Mesendoderm (in vitro differentiated cells): ENCODE measurements at regions not wholly inside any gene's neighbourhood (a gene's known extent, or its start where the extent isn't known, plus 50 kb on each side); places are given as distances from the start of the nearest gene placed in this dataset.
A peak's percentile ranks its signal among the peaks of the same experiment; 100 is the strongest.

Source experiments
- DNase-seq: peaks from one replicate; pipeline ENCODE4 v3.0.0; 2013
- H2AK5ac ChIP-seq: 2 replicates; pipeline ENCODE4 v1.6.1; 2013; ENCODE audit warnings: low read length, inconsistent platforms
- H2BK120ac ChIP-seq: 2 replicates; pipeline ENCODE4 v1.6.1; 2013; ENCODE audit warnings: low read depth, mild to moderate bottlenecking, low read length, moderate library complexity, mixed read lengths
- H2BK15ac ChIP-seq: replicated peaks from 2 replicates; pipeline ENCODE4 v1.6.1; 2013; ENCODE audit warnings: low read depth, mild to moderate bottlenecking, moderate library complexity
- H2BK5ac ChIP-seq: 2 replicates; pipeline ENCODE4 v1.6.1; 2013; ENCODE audit warnings: low read length, inconsistent platforms
- H3K18ac ChIP-seq: 2 replicates; pipeline ENCODE4 v1.6.1; 2013; ENCODE audit warnings: mild to moderate bottlenecking, low read length, mixed read lengths
- H3K23ac ChIP-seq: one replicate; pipeline ENCODE4 v1.6.1; 2013; ENCODE audit warnings: low read length
- H3K27ac ChIP-seq: 2 replicates; pipeline ENCODE4 v1.5.1; 2013; ENCODE audit warnings: low read depth, mild to moderate bottlenecking, inconsistent platforms, low read length, moderate library complexity
- H3K27me3 ChIP-seq: 2 replicates; pipeline ENCODE4 v1.6.1; 2013; ENCODE audit warnings: low read length, control low read depth, mild to moderate bottlenecking, inconsistent platforms; ENCODE audit not compliant: insufficient read depth, poor library complexity
- H3K36me3 ChIP-seq: 2 replicates; pipeline ENCODE4 v1.6.1; 2013; ENCODE audit warnings: low read length, inconsistent platforms; ENCODE audit not compliant: control insufficient read depth, insufficient read depth
- H3K4ac ChIP-seq: one replicate; pipeline ENCODE4 v1.6.1; 2013; ENCODE audit warnings: low read depth, mild to moderate bottlenecking, low read length, moderate library complexity
- H3K4me1 ChIP-seq: 2 replicates; pipeline ENCODE4 v1.6.1; 2013; ENCODE audit warnings: low read depth, low read length, inconsistent platforms; ENCODE audit not compliant: control insufficient read depth
- H3K4me2 ChIP-seq: 2 replicates; pipeline ENCODE4 v1.6.1; 2013; ENCODE audit warnings: low read length
- H3K4me3 ChIP-seq: 2 replicates; pipeline ENCODE4 v1.5.1; 2013; ENCODE audit warnings: mild to moderate bottlenecking, low read length
- H3K56ac ChIP-seq: one replicate; pipeline ENCODE4 v1.6.1; 2013; ENCODE audit warnings: low read length
- H3K79me1 ChIP-seq: 2 replicates; pipeline ENCODE4 v1.6.1; 2013; ENCODE audit warnings: low read length, inconsistent platforms
- H3K79me2 ChIP-seq: 2 replicates; pipeline ENCODE4 v1.6.1; 2013; ENCODE audit warnings: mild to moderate bottlenecking, low read length; ENCODE audit not compliant: control insufficient read depth, insufficient read depth
- H3K9ac ChIP-seq: 2 replicates; pipeline ENCODE4 v1.6.1; 2013; ENCODE audit warnings: low read length, inconsistent platforms
- H4K5ac ChIP-seq: one replicate; pipeline ENCODE4 v1.6.1; 2013; ENCODE audit warnings: low read length
- H4K8ac ChIP-seq: one replicate; pipeline ENCODE4 v1.6.1; 2013; ENCODE audit warnings: low read depth, mild to moderate bottlenecking, control low read depth, low read length, moderate library complexity
- WGBS: extraction: QIAGEN DNeasy Blood & Tissue Kit; methylation state at CpG from one replicate; pipeline ENCODE4 v1.1.7; 2013; ENCODE audit warnings: low lambda C conversion rate, missing lambda C conversion rate; ENCODE audit not compliant: insufficient coverage; ENCODE audit errors: extremely low coverage; 5-methylcytosine and 5-hydroxymethylcytosine counted together

- no peak overlapping the region for H2AK5ac ChIP-seq
- WGBS, result no CpG with 5 or more reads among the region's 1 CpG
- H3K56ac ChIP-seq, result no peak overlapping the region
- H3K79me2 ChIP-seq, result no peaks in the 10 kb centered on the region
- H3K4ac ChIP-seq, result no peak overlapping the region
- H4K5ac ChIP-seq, result no peak overlapping the region
- H3K79me1 ChIP-seq, result no peaks in the 10 kb centered on the region
- no peak overlapping the region for H3K18ac ChIP-seq
- no peak overlapping the region for H3K4me2 ChIP-seq
- H3K23ac ChIP-seq, result no peak overlapping the region
- no peak overlapping the region for H2BK120ac ChIP-seq
- H3K27me3 ChIP-seq, result no peaks in the 10 kb centered on the region
- H3K4me1 ChIP-seq, result peaks cover 2% of the 10 kb centered on the region
- H3K27ac ChIP-seq, result no peak overlapping the region
- H3K4me3 ChIP-seq, result no peak overlapping the region
- no peak overlapping the region for H2BK5ac ChIP-seq
- no peaks in the 10 kb centered on the region for H3K36me3 ChIP-seq
- no peak for DNase-seq
- no peak overlapping the region for H2BK15ac ChIP-seq
- no peak overlapping the region for H3K9ac ChIP-seq
- H4K8ac ChIP-seq, result no peak overlapping the region
Measured at GRCh38 chr1:81233591-81233990, 567.1 kb upstream of the ADGRL2 start.

GRCh38 chr1:81232420-81232819, 568.3 kb upstream of the ADGRL2 start:
- no peaks in the 10 kb centered on the region for H3K79me1 ChIP-seq
- H2BK120ac ChIP-seq, result no peak overlapping the region
- no peak overlapping the region for H3K4me3 ChIP-seq
- no peak overlapping the region for H3K4ac ChIP-seq
- no peak overlapping the region for H3K9ac ChIP-seq
- no peak overlapping the region for H3K23ac ChIP-seq
- no peak overlapping the region for H2BK15ac ChIP-seq
- no peak for DNase-seq
- no peak overlapping the region for H3K27ac ChIP-seq
- H3K79me2 ChIP-seq, result no peaks in the 10 kb centered on the region
- WGBS, result no CpG with 5 or more reads among the region's 5 CpGs
- H3K56ac ChIP-seq, result no peak overlapping the region
- no peaks in the 10 kb centered on the region for H3K36me3 ChIP-seq
- H4K8ac ChIP-seq, result no peak overlapping the region
- H3K18ac ChIP-seq, result no peak overlapping the region
- H3K4me2 ChIP-seq, result no peak overlapping the region
- H2BK5ac ChIP-seq, result no peak overlapping the region
- H3K27me3 ChIP-seq, result no peaks in the 10 kb centered on the region
- H2AK5ac ChIP-seq, result no peak overlapping the region
- peaks cover under 1% of the 10 kb centered on the region for H3K4me1 ChIP-seq
- no peak overlapping the region for H4K5ac ChIP-seq

GRCh38 chr1:81231729-81232038, 569.0 kb upstream of the ADGRL2 start:
- Histone ChIP-seq H3K56ac (no peak overlapping the region), H3K18ac (no peak overlapping the region), H4K8ac (no peak overlapping the region), H2BK5ac (no peak overlapping the region), H2BK120ac (no peak overlapping the region), H3K36me3 (no peaks in the 10 kb centered on the region), H2BK15ac (no peak overlapping the region), H3K4ac (no peak overlapping the region), H4K5ac (no peak overlapping the region), H3K4me1 (no peaks in the 10 kb centered on the region), H3K79me1 (no peaks in the 10 kb centered on the region), H3K9ac (no peak overlapping the region), H2AK5ac (no peak overlapping the region), H3K4me2 (no peak overlapping the region), H3K79me2 (no peaks in the 10 kb centered on the region), H3K27me3 (no peaks in the 10 kb centered on the region), H3K27ac (no peak overlapping the region), H3K23ac (no peak overlapping the region), H3K4me3 (no peak overlapping the region)
- WGBS, result no CpG with 5 or more reads among the region's 1 CpG
- DNase-seq, result no peak

GRCh38 chr1:81230983-81231728, 569.6 kb upstream of the ADGRL2 start:
- Histone ChIP-seq H3K23ac (no peak overlapping the region), H3K79me2 (no peaks in the 10 kb centered on the region), H3K27ac (no peak overlapping the region), H3K79me1 (no peaks in the 10 kb centered on the region), H2BK5ac (no peak overlapping the region), H2AK5ac (no peak overlapping the region), H3K4me2 (no peak overlapping the region), H3K56ac (no peak overlapping the region), H3K9ac (no peak overlapping the region), H4K8ac (no peak overlapping the region), H2BK15ac (no peak overlapping the region), H4K5ac (no peak overlapping the region), H2BK120ac (no peak overlapping the region), H3K18ac (no peak overlapping the region), H3K4ac (no peak overlapping the region), H3K36me3 (no peaks in the 10 kb centered on the region), H3K4me3 (no peak overlapping the region), H3K4me1 (no peaks in the 10 kb centered on the region), H3K27me3 (no peaks in the 10 kb centered on the region)
- DNase-seq, result peak; percentile 40
- WGBS, result no CpG with 5 or more reads among the region's 6 CpGs

GRCh38 chr1:81228926-81229325, 571.8 kb upstream of the ADGRL2 start:
- Histone ChIP-seq H3K79me1 (no peaks in the 10 kb centered on the region), H2BK5ac (no peak overlapping the region), H3K79me2 (no peaks in the 10 kb centered on the region), H2AK5ac (no peak overlapping the region), H3K4me3 (no peak overlapping the region), H3K27me3 (no peaks in the 10 kb centered on the region), H4K8ac (no peak overlapping the region), H3K4me2 (no peak overlapping the region), H3K23ac (no peak overlapping the region), H4K5ac (no peak overlapping the region), H3K36me3 (no peaks in the 10 kb centered on the region), H3K27ac (no peak overlapping the region), H2BK15ac (no peak overlapping the region), H3K4me1 (no peaks in the 10 kb centered on the region), H3K9ac (no peak overlapping the region), H3K18ac (no peak overlapping the region), H3K56ac (no peak overlapping the region), H3K4ac (no peak overlapping the region), H2BK120ac (no peak overlapping the region)
- no CpG with 5 or more reads among the region's 6 CpGs for WGBS
- DNase-seq, result no peak

GRCh38 chr1:81226603-81226928, 574.2 kb upstream of the ADGRL2 start:
- Histone ChIP-seq H3K4me3 (no peak overlapping the region), H2BK120ac (no peak overlapping the region), H3K18ac (no peak overlapping the region), H4K8ac (no peak overlapping the region), H4K5ac (no peak overlapping the region), H2AK5ac (no peak overlapping the region), H3K79me1 (no peaks in the 10 kb centered on the region), H2BK5ac (no peak overlapping the region), H3K79me2 (no peaks in the 10 kb centered on the region), H3K9ac (no peak overlapping the region), H3K27ac (no peak overlapping the region), H2BK15ac (no peak overlapping the region), H3K4me1 (no peaks in the 10 kb centered on the region), H3K23ac (no peak overlapping the region), H3K4me2 (no peak overlapping the region), H3K36me3 (no peaks in the 10 kb centered on the region), H3K56ac (no peak overlapping the region), H3K27me3 (no peaks in the 10 kb centered on the region), H3K4ac (no peak overlapping the region)
- DNase-seq, result no peak
- WGBS, result no CpG with 5 or more reads among the region's 2 CpGs
